K562 (cell line): ENCODE measurements at regions not wholly inside any gene's neighbourhood (a gene's known extent, or its start where the extent isn't known, plus 50 kb on each side); places are given as distances from the start of the nearest gene placed in this dataset.

Source experiments
- ATAC-seq: fragments of 200-7000 bp; cut with Tn5 transposase; 3 replicates; pipeline ENCODE4 v1.9.1; 2020; ENCODE audit warnings: moderate library complexity
- BruUV-seq: library from RNA; stranded (reverse); fragments of 400-500 nt; replicated peaks from 2 replicates; lab custom pipeline; 2021; lab: Mats Ljungman, UMichigan
- CTCF ChIA-PET: fragments of 300-600 bp; formaldehyde crosslinking; extraction: SDS; loops from one replicate; lab custom pipeline; 2021; ENCODE audit warnings: low intra/inter-chr PET ratio; lab: Yijun Ruan, JAX
- POLR2A ChIA-PET: fragments of 300-600, 350-650 bp; sonication (Branson Sonifier 250); formaldehyde crosslinking; extraction: SDS; loops from one replicate; lab custom pipeline; 2021; ENCODE audit warnings: antibody characterized with exemption, inconsistent platforms; lab: Yijun Ruan, JAX
- DNase-seq, 4 experiments: peaks; one replicate each; pipeline versions ENCODE4 v3.0.0 to v3.0.0-alpha.2; 2011 to 2018; ENCODE audit warnings: low spot score in 3 of 4, mixed read lengths in 3 of 4; ENCODE audit errors: extremely low read depth in 1 of 4
- FAIRE-seq: peaks from 2 replicates; lab custom pipeline; 2011; peaks lifted over from hg19 to GRCh38; lab: Jason Lieb, UNC
- H2AFZ ChIP-seq: 2 replicates; pipeline ENCODE4 v1.6.0; 2011; ENCODE audit warnings: low read depth, low read length, control low read depth, inconsistent platforms
- H3K27ac ChIP-seq: fragments of 200-600 bp; 3 replicates; pipeline ENCODE4 v1.8.0; 2011; ENCODE audit warnings: low read depth, mild to moderate bottlenecking, control low read depth, inconsistent platforms, low read length, moderate library complexity, mixed read lengths; ENCODE audit errors: extremely low read depth
- H3K27me3 ChIP-seq, 2 experiments: fragments of 300-600 bp in 1 of 2; 2 replicates in 1 of 2; 3 replicates in 1 of 2; pipeline versions ENCODE4 v1.6.0 to v1.8.0; 2011; ENCODE audit warnings: inconsistent platforms in 2 of 2, low read length in 2 of 2, mild to moderate bottlenecking in 1 of 2, mixed read lengths in 1 of 2, moderate library complexity in 1 of 2; ENCODE audit not compliant: control insufficient read depth in 2 of 2, insufficient read depth in 2 of 2
- H3K36me3 ChIP-seq: fragments of 300-600 bp; 3 replicates; pipeline ENCODE4 v1.8.0; 2011; ENCODE audit warnings: mild to moderate bottlenecking, low read length, inconsistent platforms; ENCODE audit not compliant: control insufficient read depth, insufficient read depth
- H3K4me1 ChIP-seq, 2 experiments: fragments of 200-600 bp in 1 of 2; replicated peaks in 1 of 2; 2 replicates in 1 of 2; 3 replicates in 1 of 2; pipeline versions ENCODE4 v1.5.1 to v1.8.0; 2011; ENCODE audit warnings: inconsistent platforms in 2 of 2, low read length in 2 of 2, mild to moderate bottlenecking in 1 of 2, mixed read lengths in 1 of 2, moderate library complexity in 1 of 2; ENCODE audit not compliant: control insufficient read depth in 2 of 2, insufficient read depth in 2 of 2
- H3K4me2 ChIP-seq: 2 replicates; pipeline ENCODE4 v1.6.1; 2011; ENCODE audit warnings: low read length, control low read depth, inconsistent platforms, mixed read lengths; ENCODE audit not compliant: insufficient read depth
- H3K4me3 ChIP-seq: fragments of 200-600 bp; sonication (generic), shearing (Covaris generic); 2 replicates; pipeline ENCODE4 v1.5.1; 2016; ENCODE audit warnings: control low read depth, inconsistent platforms
- H3K79me2 ChIP-seq: fragments of 200-600 bp; 3 replicates; pipeline ENCODE4 v1.8.0; 2011; ENCODE audit warnings: low read length, inconsistent platforms; ENCODE audit not compliant: control insufficient read depth, insufficient read depth
- H3K9ac ChIP-seq, 2 experiments: 2 replicates each; pipeline versions ENCODE4 v1.6.0 to v1.6.1; 2011; ENCODE audit warnings: low read depth in 2 of 2, low read length in 2 of 2, control low read depth in 1 of 2, inconsistent platforms in 1 of 2, mild to moderate bottlenecking in 1 of 2, mixed read lengths in 1 of 2; ENCODE audit not compliant: insufficient read depth in 1 of 2
- H3K9me1 ChIP-seq: one replicate; pipeline ENCODE4 v1.6.0; 2011; ENCODE audit warnings: inconsistent platforms, mild to moderate bottlenecking, low read length, moderate library complexity; ENCODE audit not compliant: control insufficient read depth, insufficient read depth
- H3K9me3 ChIP-seq: replicated peaks from 2 replicates; pipeline ENCODE4 v1.5.1; 2011; ENCODE audit warnings: low read depth, low read length, inconsistent platforms; ENCODE audit not compliant: control insufficient read depth, insufficient read depth
- H4K20me1 ChIP-seq: replicated peaks from 2 replicates; pipeline ENCODE4 v1.6.1; 2011; ENCODE audit warnings: low read length, inconsistent platforms, mixed read lengths; ENCODE audit not compliant: control insufficient read depth, insufficient read depth
- DACH1 ChIP-seq: fragments of 450-650 bp; IDR thresholded peaks from 2 replicates; pipeline ENCODE4 v1.6.1; 2018; ENCODE audit not compliant: partially characterized antibody
- HSF4 ChIP-seq: fragments of 250-450 bp; sonication (Bioruptor Pico); IDR thresholded peaks from 2 replicates; pipeline ENCODE4 v2.1.2; 2022; ENCODE audit warnings: mild to moderate bottlenecking, moderate library complexity, borderline replicate concordance
- MBD1 ChIP-seq: fragments of 250-450 bp; sonication (Bioruptor Pico); IDR thresholded peaks from 2 replicates; pipeline ENCODE4 v1.8.0; 2022; ENCODE audit warnings: inconsistent platforms
- NFE2 ChIP-seq: IDR thresholded peaks from 2 replicates; pipeline ENCODE4 v1.6.1; 2014; ENCODE audit warnings: antibody characterized with exemption, low read depth
- NFYB ChIP-seq: IDR thresholded peaks from 2 replicates; pipeline ENCODE4 v1.6.1; 2011; ENCODE audit warnings: mild to moderate bottlenecking, moderate library complexity; ENCODE audit not compliant: insufficient read length; ENCODE audit errors: extremely low read depth
- NR0B1 ChIP-seq: fragments of 450-650 bp; IDR thresholded peaks from one replicate; pipeline ENCODE4 v1.6.1; 2018; ENCODE audit warnings: mild to moderate bottlenecking, moderate library complexity; ENCODE audit not compliant: partially characterized antibody
- PML ChIP-seq: IDR thresholded peaks from 2 replicates; pipeline ENCODE4 v1.6.1; 2012; ENCODE audit warnings: low read length, inconsistent platforms
- RERE ChIP-seq: sonication (generic); formaldehyde crosslinking; IDR thresholded peaks from 2 replicates; pipeline ENCODE4 v1.8.0; 2023; ENCODE audit warnings: missing genetic modification reagents, mild to moderate bottlenecking, borderline replicate concordance
- SNAPC5 ChIP-seq: fragments of 250-450 bp; sonication (Bioruptor Pico); IDR thresholded peaks from 2 replicates; pipeline ENCODE4 v1.8.0; 2021; ENCODE audit warnings: moderate library complexity, mild to moderate bottlenecking, inconsistent platforms
- SP1 ChIP-seq: sonication (generic); formaldehyde crosslinking; IDR thresholded peaks from 2 replicates; pipeline ENCODE4 v1.8.1; 2022; ENCODE audit warnings: mild to moderate bottlenecking, missing genetic modification reagents
- ZNF408 ChIP-seq: fragments of 250-450 bp; sonication (Bioruptor Pico); IDR thresholded peaks from 2 replicates; pipeline ENCODE4 v1.4.0; 2020; ENCODE audit warnings: low read depth, mild to moderate bottlenecking, moderate library complexity
- ZNF444 ChIP-seq: fragments of 250-450 bp; sonication (Bioruptor Pico); IDR thresholded peaks from 2 replicates; pipeline ENCODE4 v1.4.0; 2020; ENCODE audit warnings: mild to moderate bottlenecking, moderate library complexity
- ZNF644 ChIP-seq: fragments of 200-800 bp; sonication (Bioruptor generic); IDR thresholded peaks from 2 replicates; pipeline ENCODE4 v1.6.1; 2016; ENCODE audit warnings: low read depth, missing genetic modification characterization, missing compliant biosample characterization
- WGBS: fragments of 100-300 bp; shearing (Covaris generic); methylation state at CpG from one replicate; pipeline ENCODE4 v1.1.6; 2016; ENCODE audit warnings: low coverage, mixed read lengths; ENCODE audit not compliant: insufficient coverage; ENCODE audit errors: missing lambda C conversion rate; 5-methylcytosine and 5-hydroxymethylcytosine counted together
- in situ Hi-C: fragments of 300-500 bp; cut with MboI; formaldehyde crosslinking; loops from 4 replicates; pipeline ENCODE4 v1.15.0; 2018; ENCODE audit warnings: inconsistent platforms, mixed read lengths
- intact Hi-C: fragments of 100-400 bp; cut with micrococcal nuclease; formaldehyde crosslinking; loops from 2 replicates; pipeline ENCODE4 v1.14.2; 2022

- TF ChIP-seq ZNF644 (tag) (no peak), NFYB (no peak), RERE (CRISPR knock-in tag) (no peak)
Observed at GRCh38 chr1:221025956-221026355, 146.7 kb downstream of the HLX start (continued).

GRCh38 chr1:221029981-221030649 lies 150.9 kb downstream of the HLX start:
- no peak overlapping the region for H3K27ac ChIP-seq
- ChIA-PET CTCF (no interaction called here), POLR2A (no interaction called here)
- peaks cover 0 to 25% of the 10 kb centered on the region in 2 experiments; a peak in 3 of 5 replicates for H3K4me1 ChIP-seq
- WGBS, result 14% methylated on average over 5 of the region's 5 CpGs
- no peak for ATAC-seq
- H3K79me2 ChIP-seq, result no peaks in the 10 kb centered on the region
- H3K27me3 ChIP-seq, result no peaks in the 10 kb centered on the region
- H4K20me1 ChIP-seq, result no peaks in the 10 kb centered on the region
- no peak overlapping the region for H3K9ac ChIP-seq
- H3K4me3 ChIP-seq, result no peak overlapping the region
- H3K4me2 ChIP-seq, result no peak overlapping the region
- in situ Hi-C loops (no loop called here), intact Hi-C loops (no loop called here)
- no peak for FAIRE-seq
- no peak for DNase-seq
- BruUV-seq, result no TSS peak
- H3K9me3 ChIP-seq, result no peaks in the 10 kb centered on the region
- H3K36me3 ChIP-seq, result no peaks in the 10 kb centered on the region
- H2AFZ ChIP-seq, result no peak overlapping the region
- peaks cover 3% of the 10 kb centered on the region for H3K9me1 ChIP-seq
- TF ChIP-seq ZNF408, result no peak
- no peak for TF ChIP-seq HSF4 (CRISPR knock-in tag)
- TF ChIP-seq ZNF444, result no peak
- no peak for TF ChIP-seq SP1
- TF ChIP-seq PML, result no peak
- no peak for TF ChIP-seq NFE2
- no peak for TF ChIP-seq DACH1
- TF ChIP-seq SNAPC5 (CRISPR knock-in tag), result no peak
- TF ChIP-seq MBD1 (CRISPR knock-in tag), result no peak
- TF ChIP-seq NR0B1, result no peak
